ENCODE measurements at regions not wholly inside any gene's neighbourhood (a gene's known extent, or its start where the extent isn't known, plus 50 kb on each side); places are given as distances from the start of the nearest gene placed in this dataset.

GRCh38 chr6:62764841-62765240 lies 446.4 kb upstream of the FKBP1C start:
- no peak for TF ChIP-seq CTCF (IDR thresholded peaks at IDR 0.05; ENCODE audit: insufficient read depth, low read length)
- no peak overlapping the region for H3K4me3 ChIP-seq (ENCODE audit: low read depth, low read length)
- no peak for DNase-seq (ENCODE audit: low read depth)

GRCh38 chr6:62763125-62763912 lies 447.9 kb upstream of the FKBP1C start:
- H3K4me3 ChIP-seq (ENCODE audit: low read depth, low read length), result no peak overlapping the region
- no peak for TF ChIP-seq CTCF (IDR thresholded peaks at IDR 0.05; ENCODE audit: insufficient read depth, low read length)
- DNase-seq (ENCODE audit: low read depth), result no peak

- DNase-seq (ENCODE audit: low read depth), result no peak
- H3K4me3 ChIP-seq (ENCODE audit: low read depth, low read length), result no peak overlapping the region
- TF ChIP-seq CTCF (IDR thresholded peaks at IDR 0.05; ENCODE audit: insufficient read depth, low read length), result no peak
Measured at GRCh38 chr6:62746968-62747367, 460.9 kb upstream of the KHDRBS2 start.

- DNase-seq (ENCODE audit: low read depth), result no peak
- TF ChIP-seq CTCF (IDR thresholded peaks at IDR 0.05; ENCODE audit: insufficient read depth, low read length), result no peak
- no peak overlapping the region for H3K4me3 ChIP-seq (ENCODE audit: low read depth, low read length)
Measured at GRCh38 chr6:62746161-62746560, 460.1 kb upstream of the KHDRBS2 start.

GRCh38 chr6:62740596-62740995 lies 454.6 kb upstream of the KHDRBS2 start:
- TF ChIP-seq CTCF (IDR thresholded peaks at IDR 0.05; ENCODE audit: insufficient read depth, low read length), result no peak
- H3K4me3 ChIP-seq (ENCODE audit: low read depth, low read length), result no peak overlapping the region
- no peak for DNase-seq (ENCODE audit: low read depth)

GRCh38 chr6:62740171-62740570 lies 454.1 kb upstream of the KHDRBS2 start:
- H3K4me3 ChIP-seq (ENCODE audit: low read depth, low read length), result no peak overlapping the region
- no peak for DNase-seq (ENCODE audit: low read depth)
- TF ChIP-seq CTCF (IDR thresholded peaks at IDR 0.05; ENCODE audit: insufficient read depth, low read length), result no peak

GRCh38 chr6:62737792-62738191 lies 451.8 kb upstream of the KHDRBS2 start:
- no peak for TF ChIP-seq CTCF (IDR thresholded peaks at IDR 0.05; ENCODE audit: insufficient read depth, low read length)
- no peak overlapping the region for H3K4me3 ChIP-seq (ENCODE audit: low read depth, low read length)
- DNase-seq (ENCODE audit: low read depth), result no peak

Data from fibroblast of the aortic adventitia (primary cell).